ENCODE measurements at regions not wholly inside any gene's neighbourhood (a gene's known extent, or its start where the extent isn't known, plus 50 kb on each side); places are given as distances from the start of the nearest gene placed in this dataset.

- no peak for DNase-seq (ENCODE audit: low spot score)
- no peak for ATAC-seq (ENCODE audit: low FRiP score)
- TF ChIP-seq CTCF (IDR thresholded peaks at IDR 0.05) = no peak
Observed at GRCh38 chrX:38856670-38857265, 55.5 kb downstream of the MID1IP1 start.

- ATAC-seq (ENCODE audit: low FRiP score) (no peak), DNase-seq (ENCODE audit: low spot score) (no peak)
- TF ChIP-seq CTCF (IDR thresholded peaks at IDR 0.05) = no peak
Observed at GRCh38 chrX:38857736-38858523, 56.7 kb downstream of the MID1IP1 start.

GRCh38 chrX:38859602-38860001, 58.3 kb downstream of the MID1IP1 start:
- ATAC-seq (ENCODE audit: low FRiP score) = peak; percentile 29
- no peak for TF ChIP-seq CTCF (IDR thresholded peaks at IDR 0.05)
- DNase-seq (ENCODE audit: low spot score) = no peak

GRCh38 chrX:38860106-38861013, 59.1 kb downstream of the MID1IP1 start:
- DNase-seq (ENCODE audit: low spot score) (no peak), ATAC-seq (ENCODE audit: low FRiP score) (no peak)
- TF ChIP-seq CTCF (IDR thresholded peaks at IDR 0.05) = no peak

- no peak for TF ChIP-seq CTCF (IDR thresholded peaks at IDR 0.05)
- ATAC-seq (ENCODE audit: low FRiP score) (no peak), DNase-seq (ENCODE audit: low spot score) (no peak)
Observed at GRCh38 chrX:38861489-38861888, 60.2 kb downstream of the MID1IP1 start.

GRCh38 chrX:38862100-38862499, 60.8 kb downstream of the MID1IP1 start:
- ATAC-seq (ENCODE audit: low FRiP score) (no peak), DNase-seq (ENCODE audit: low spot score) (no peak)
- no peak for TF ChIP-seq CTCF (IDR thresholded peaks at IDR 0.05)
